Eye (tissue), 1 donor: ENCODE measurements at regions not wholly inside any gene's neighbourhood (a gene's known extent, or its start where the extent isn't known, plus 50 kb on each side); places are given as distances from the start of the nearest gene placed in this dataset.
A peak's percentile ranks its signal among the peaks of the same experiment; 100 is the strongest.
"Not testable (repeated sequence)": the region's sequence is repeated elsewhere in the genome, so short reads cannot be mapped to it uniquely, and the experiment has no call there.

ENCODE experiments used
- DNase-seq: peaks from one replicate; pipeline ENCODE4 v3.0.0-alpha.2; 2015

GRCh38 chr12:31217356-31218130 is 108.4 kb downstream of the SINHCAF start:
- no peak for DNase-seq

DNA sequence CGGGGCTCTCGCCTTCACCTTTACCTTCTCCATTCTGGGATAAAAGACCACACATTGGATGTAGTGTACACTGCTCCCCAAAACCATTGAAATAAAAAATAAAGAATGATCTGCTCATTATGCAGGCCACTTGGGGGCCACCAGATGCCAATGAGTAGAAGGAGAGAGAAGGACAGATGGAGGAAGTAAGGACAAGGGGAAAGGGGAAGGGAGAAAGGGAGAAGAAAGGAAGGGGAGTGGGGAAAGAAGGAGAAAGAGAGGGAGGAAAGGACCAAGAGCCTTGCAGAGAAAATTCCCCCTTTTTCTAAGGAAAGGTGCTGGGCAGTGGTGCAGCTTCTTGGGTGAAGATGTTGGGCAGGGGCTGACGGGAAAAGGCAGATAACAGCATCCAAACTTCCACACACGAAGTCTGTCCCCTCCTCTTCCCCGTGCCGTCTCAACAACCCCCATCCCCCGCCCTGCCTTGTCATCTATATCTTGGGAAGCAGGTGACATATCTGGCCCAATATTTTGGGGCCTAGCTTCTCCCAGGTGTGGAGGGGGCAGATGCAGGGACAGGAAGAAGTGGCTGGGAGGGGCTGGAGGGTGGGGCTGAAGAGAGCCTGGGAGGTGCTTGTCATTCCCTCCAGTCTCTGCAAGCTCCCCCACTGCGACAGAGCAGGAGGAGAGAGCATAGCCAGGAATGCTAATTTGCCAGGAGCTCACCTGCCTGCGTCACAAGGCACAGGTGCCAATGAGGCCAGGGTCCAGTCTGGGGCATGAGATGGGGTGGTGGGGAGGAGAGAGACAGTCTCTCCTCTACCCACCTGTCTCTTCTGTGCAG is 107.5 kb downstream of the SINHCAF start:
- no peak for DNase-seq

- DNase-seq: no peak
These were observed 106.4 kb downstream of the SINHCAF start for GRCh38 chr12:31219521-31219920.

- DNase-seq: no peak
These were observed 105.9 kb downstream of the SINHCAF start for GRCh38 chr12:31220061-31220460.

GRCh38 chr12:31220633-31221550 is 105.1 kb downstream of the SINHCAF start:
- DNase-seq: no peak

- no peak for DNase-seq
These were observed 104.4 kb downstream of the SINHCAF start for GRCh38 chr12:31221551-31221945.

- no peak for DNase-seq
These were observed 103.2 kb downstream of the SINHCAF start for GRCh38 chr12:31222620-31223222.

DNA sequence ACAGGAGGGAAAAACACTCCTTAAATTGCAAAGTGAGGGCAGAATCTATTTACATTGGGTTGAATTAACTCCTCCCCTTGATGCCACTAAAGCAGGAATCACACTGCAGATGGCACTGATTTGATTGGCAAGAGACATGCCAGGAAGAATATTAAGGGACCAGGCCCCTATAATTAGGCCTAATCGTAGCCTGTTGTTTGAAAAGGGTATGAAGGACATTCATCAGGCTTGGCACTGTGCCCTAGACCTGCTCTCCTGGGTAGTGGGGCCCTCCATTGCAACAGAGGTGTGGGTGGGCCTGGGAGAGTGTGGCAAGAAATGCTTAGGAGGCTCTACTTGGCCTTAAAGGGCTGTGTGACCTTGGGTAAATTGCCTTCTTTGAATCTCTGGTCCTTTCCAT is 102.3 kb downstream of the SINHCAF start:
- not testable (repeated sequence) for DNase-seq

DNA sequence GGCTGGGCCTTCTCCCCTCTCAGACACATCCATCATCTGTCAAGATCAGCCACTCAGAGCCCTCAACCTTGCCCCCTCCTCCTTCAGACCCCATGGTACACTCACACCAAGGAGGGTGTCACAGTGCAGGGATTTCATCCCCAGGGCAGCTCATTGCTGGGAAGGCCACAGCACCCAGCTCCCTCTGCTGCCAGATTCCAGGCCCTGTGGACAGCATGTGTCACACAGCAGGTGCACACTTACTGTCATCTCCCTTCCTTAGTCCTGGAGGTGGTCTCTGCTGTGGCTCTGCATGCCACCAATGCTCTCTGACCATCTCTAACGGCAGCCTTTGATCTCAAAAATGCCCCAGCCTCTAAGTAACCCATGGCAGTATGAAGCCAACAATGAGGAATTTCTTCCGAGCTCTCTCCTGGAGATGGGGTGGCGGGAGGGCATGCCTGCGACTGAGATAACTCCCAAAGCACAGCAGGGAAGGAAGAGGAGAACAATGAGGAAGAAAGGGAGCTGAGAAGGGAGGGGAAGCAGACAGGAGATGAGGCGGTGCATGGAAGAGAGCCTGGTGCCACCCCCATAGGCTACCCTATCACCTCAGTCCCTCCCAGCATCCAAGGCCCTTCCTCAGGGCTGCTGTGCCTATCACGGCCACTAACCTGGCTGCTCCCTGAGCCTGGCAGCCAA is 101.0 kb downstream of the SINHCAF start:
- DNase-seq: peak; percentile 28

DNA sequence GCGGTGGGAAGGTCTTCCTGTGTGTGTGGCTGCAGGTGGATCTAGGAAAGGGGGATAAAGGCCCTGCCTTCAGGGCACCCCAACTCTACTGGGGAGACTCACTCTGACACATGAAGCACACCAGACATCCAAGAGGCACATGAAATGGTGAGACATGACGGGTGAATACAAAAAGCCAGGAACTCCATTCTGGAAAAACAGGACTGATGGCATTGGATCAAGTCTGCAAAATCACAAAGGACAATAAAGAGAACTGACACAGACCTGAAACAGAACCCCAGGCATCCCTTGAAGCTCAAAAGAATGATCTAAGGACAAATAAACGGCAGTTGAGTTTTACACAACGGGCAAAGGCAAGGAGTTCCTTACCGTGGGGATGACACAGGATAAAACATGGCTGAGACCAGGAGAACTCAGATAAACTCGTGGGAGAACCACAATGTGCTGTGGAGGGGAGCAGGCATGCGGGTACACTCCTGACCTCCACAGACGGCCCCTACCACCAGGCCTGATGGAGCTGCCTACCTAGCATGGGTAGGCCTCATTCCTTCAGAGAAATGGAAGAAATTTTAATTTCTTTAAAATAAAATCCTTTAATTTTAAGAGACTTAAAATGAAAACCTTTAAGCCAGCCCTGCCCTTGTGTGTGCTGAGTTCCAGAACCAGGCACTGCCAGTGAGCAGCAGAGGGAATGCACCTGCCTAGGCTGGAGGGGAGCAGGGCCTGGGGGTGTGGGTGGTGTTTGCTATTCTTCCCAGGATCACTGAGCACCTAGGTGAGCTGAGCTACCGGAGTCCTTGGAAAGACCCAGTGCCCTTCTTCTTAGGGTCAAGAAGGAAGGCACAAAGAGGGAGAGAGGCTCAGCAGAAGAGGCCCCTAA is 100.1 kb downstream of the SINHCAF start:
- no peak for DNase-seq

GRCh38 chr12:31226639-31227038 is 99.3 kb downstream of the SINHCAF start:
- peak; percentile 60 for DNase-seq

DNA sequence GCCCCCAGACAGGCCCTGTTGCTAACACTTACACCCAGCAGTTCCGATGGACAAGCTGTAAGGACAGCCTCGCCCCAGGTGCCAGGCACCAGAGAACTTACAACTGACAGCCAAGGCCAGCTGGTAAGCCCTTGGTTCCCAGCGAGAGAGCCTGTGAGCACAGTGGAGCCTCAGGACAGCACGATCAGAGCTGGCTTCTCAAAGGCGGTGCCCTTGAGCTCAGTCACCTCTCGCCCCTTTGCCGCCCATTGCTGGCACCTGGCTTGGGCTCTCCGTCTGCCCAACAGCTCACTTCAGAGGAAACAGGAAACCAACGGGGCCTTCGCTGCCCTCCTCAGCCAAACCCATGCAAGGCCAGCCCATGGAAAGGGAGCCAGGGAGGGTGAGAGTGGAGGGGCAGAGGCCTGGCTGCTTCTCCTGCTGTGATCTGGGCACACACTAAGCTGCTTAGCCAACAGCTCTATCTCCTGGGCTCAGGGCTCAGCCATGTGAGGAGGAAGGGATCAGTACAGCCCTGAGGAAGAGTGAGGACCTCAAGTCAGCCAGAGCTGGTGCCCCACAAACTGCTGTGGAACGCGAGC is 98.5 kb downstream of the SINHCAF start:
- DNase-seq: no peak

GRCh38 chr12:31228811-31229792 is 96.8 kb downstream of the SINHCAF start:
- no peak for DNase-seq

DNA sequence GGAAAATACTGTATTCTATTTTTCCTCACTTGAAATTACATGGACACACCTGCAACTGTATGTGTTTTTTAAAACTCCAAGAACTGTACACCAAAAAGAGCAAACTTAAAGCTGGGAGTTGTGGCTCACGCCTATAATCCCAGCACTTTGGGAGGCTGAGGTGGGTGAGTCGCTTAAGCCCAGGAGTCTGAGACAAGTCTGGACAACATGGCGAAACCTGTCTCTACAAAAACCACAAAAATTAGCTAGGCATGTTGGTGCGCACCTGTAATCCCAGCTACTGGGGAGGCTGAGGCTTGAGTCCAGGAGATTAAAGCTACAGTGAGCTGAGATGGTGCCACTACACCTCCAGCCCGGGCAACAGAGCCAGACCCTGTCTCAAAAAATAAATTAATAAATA is 95.9 kb downstream of the SINHCAF start:
- DNase-seq: no peak
